ENCODE measurements at regions not wholly inside any gene's neighbourhood (a gene's known extent, or its start where the extent isn't known, plus 50 kb on each side); places are given as distances from the start of the nearest gene placed in this dataset.

- Histone ChIP-seq H3K4me1 (peaks cover 0 to 7% (median 0%) of the 10 kb centered on the region in 9 donors), H3K9me3 (peaks cover 0 to 21% (median 0%) of the 10 kb centered on the region in 11 donors), H3K27ac (no peak overlapping the region), H3K36me3 (no peaks in the 10 kb centered on the region), H3K27me3 (no peaks in the 10 kb centered on the region), H3K4me3 (no peak overlapping the region)
- intact Hi-C loops (cut with DNase I), result no loop called here
- ATAC-seq, result no peak
- TF ChIP-seq CTCF (IDR thresholded peaks at IDR 0.05), result no peak
- WGBS, 2 donors, result 72 to 74% methylated on average over 4 of the region's 4 CpGs
- DNase-seq, result no peak
Measured at GRCh38 chr1:67898033-67898726, 64.9 kb upstream of the GNG12 start.

- TF ChIP-seq CTCF (IDR thresholded peaks at IDR 0.05), result no peak
- Histone ChIP-seq H3K4me3 (no peak overlapping the region), H3K9me3 (peaks cover 0 to 13% (median 0%) of the 10 kb centered on the region in 11 donors), H3K36me3 (no peaks in the 10 kb centered on the region), H3K4me1 (peaks cover 0 to 7% (median 0%) of the 10 kb centered on the region in 9 donors), H3K27me3 (no peaks in the 10 kb centered on the region), H3K27ac (no peak overlapping the region)
- intact Hi-C loops (cut with DNase I), result no loop called here
- ATAC-seq, result no peak
- no peak for DNase-seq
- WGBS, 2 donors, result 40 to 55% methylated on average over 9 of the region's 9 CpGs
Measured at GRCh38 chr1:67897270-67897949, 64.1 kb upstream of the GNG12 start.

- H3K27ac ChIP-seq, result no peak overlapping the region
- H3K27me3 ChIP-seq, result no peaks in the 10 kb centered on the region
- no peaks in the 10 kb centered on the region for H3K36me3 ChIP-seq
- peaks cover 0 to 7% (median 0%) of the 10 kb centered on the region in 9 donors for H3K4me1 ChIP-seq
- peaks cover 0 to 11% (median 0%) of the 10 kb centered on the region in 11 donors for H3K9me3 ChIP-seq
- no peak overlapping the region for H3K4me3 ChIP-seq
- TF ChIP-seq CTCF (IDR thresholded peaks at IDR 0.05), result no peak
- intact Hi-C loops (cut with DNase I), result no loop called here
- DNase-seq (no peak), ATAC-seq (no peak)
- 73 to 74% methylated on average over 6 of the region's 6 CpGs for WGBS, 2 donors
Measured at GRCh38 chr1:67896826-67897225, 63.6 kb upstream of the GNG12 start.

- TF ChIP-seq CTCF (IDR thresholded peaks at IDR 0.05), result no peak
- Histone ChIP-seq H3K27me3 (no peaks in the 10 kb centered on the region), H3K36me3 (no peaks in the 10 kb centered on the region), H3K4me1 (peaks cover 0 to 9% (median 0%) of the 10 kb centered on the region in 9 donors), H3K4me3 (no peak overlapping the region), H3K9me3 (peaks cover 0 to 11% (median 0%) of the 10 kb centered on the region in 11 donors), H3K27ac (no peak overlapping the region)
- no peak for ATAC-seq
- WGBS, 2 donors, result 90 to 91% methylated on average over 4 of the region's 4 CpGs
- DNase-seq, result no peak
- intact Hi-C loops (cut with DNase I), result no loop called here
Measured at GRCh38 chr1:67894981-67895735, 61.9 kb upstream of the GNG12 start.

All from heart right ventricle (tissue), 16 donors.